ENCODE measurements at regions not wholly inside any gene's neighbourhood (a gene's known extent, or its start where the extent isn't known, plus 50 kb on each side); places are given as distances from the start of the nearest gene placed in this dataset.

GRCh38 chr12:105561546-105562198 is 231.2 kb downstream of the C12orf75 start:
- Histone ChIP-seq H3K4me1 (ENCODE audit: insufficient read depth, low read length, severe bottlenecking) (no peaks in the 10 kb centered on the region), H3K4me2 (ENCODE audit: low read length) (no peak overlapping the region), H3K9ac (ENCODE audit: low read length) (no peak overlapping the region), H4K20me1 (ENCODE audit: insufficient read depth, low read length) (no peaks in the 10 kb centered on the region), H3K27me3 (ENCODE audit: insufficient read depth, low read length) (no peaks in the 10 kb centered on the region), H3K36me3 (ENCODE audit: insufficient read depth, low read length) (no peaks in the 10 kb centered on the region), H3K27ac (ENCODE audit: low read depth, low read length, poor library complexity, severe bottlenecking) (no peak overlapping the region), H3K4me3 (ENCODE audit: low read depth, low read length, poor library complexity, severe bottlenecking) (no peak overlapping the region), H3F3A (ENCODE audit: insufficient read depth, low read length) (no peaks in the 10 kb centered on the region), H3K79me2 (ENCODE audit: insufficient read depth, low read length) (no peaks in the 10 kb centered on the region), H3K9me3 (ENCODE audit: low read length) (no peaks in the 10 kb centered on the region), H2AFZ (ENCODE audit: low read length) (no peak overlapping the region), H3K9me2 (ENCODE audit: low read depth, low read length) (no peaks in the 10 kb centered on the region)
- no peak for TF ChIP-seq CTCF (IDR thresholded peaks at IDR 0.05; ENCODE audit: low read length)
- no peak for TF ChIP-seq EZH2 (IDR thresholded peaks at IDR 0.05; ENCODE audit: borderline replicate concordance, low read length)

- Histone ChIP-seq H3K9ac (ENCODE audit: low read length) (no peak overlapping the region), H2AFZ (ENCODE audit: low read length) (no peak overlapping the region), H3K4me3 (ENCODE audit: low read depth, low read length, poor library complexity, severe bottlenecking) (no peak overlapping the region)
These were observed 231.9 kb downstream of the C12orf75 start for GRCh38 chr12:105562199-105562971.

GRCh38 chr12:105567061-105567460 is 236.6 kb downstream of the C12orf75 start:
- Histone ChIP-seq H3K4me1 (ENCODE audit: insufficient read depth, low read length, severe bottlenecking) (no peaks in the 10 kb centered on the region), H3K9me2 (ENCODE audit: low read depth, low read length) (no peaks in the 10 kb centered on the region), H3K4me2 (ENCODE audit: low read length) (no peak overlapping the region), H3F3A (ENCODE audit: insufficient read depth, low read length) (no peaks in the 10 kb centered on the region), H3K27ac (ENCODE audit: low read depth, low read length, poor library complexity, severe bottlenecking) (no peak overlapping the region), H3K9me3 (ENCODE audit: low read length) (no peaks in the 10 kb centered on the region), H3K4me3 (ENCODE audit: low read depth, low read length, poor library complexity, severe bottlenecking) (no peak overlapping the region), H2AFZ (ENCODE audit: low read length) (no peak overlapping the region), H3K27me3 (ENCODE audit: insufficient read depth, low read length) (no peaks in the 10 kb centered on the region), H3K79me2 (ENCODE audit: insufficient read depth, low read length) (no peaks in the 10 kb centered on the region), H3K9ac (ENCODE audit: low read length) (no peak overlapping the region), H3K36me3 (ENCODE audit: insufficient read depth, low read length) (no peaks in the 10 kb centered on the region), H4K20me1 (ENCODE audit: insufficient read depth, low read length) (no peaks in the 10 kb centered on the region)
- no peak for TF ChIP-seq EZH2 (IDR thresholded peaks at IDR 0.05; ENCODE audit: borderline replicate concordance, low read length)
- no peak for TF ChIP-seq CTCF (IDR thresholded peaks at IDR 0.05; ENCODE audit: low read length)

More at GRCh38 chr12:105562199-105562971, 231.9 kb downstream of the C12orf75 start:
- Histone ChIP-seq H3F3A (ENCODE audit: insufficient read depth, low read length) (no peaks in the 10 kb centered on the region), H3K4me2 (ENCODE audit: low read length) (no peak overlapping the region), H3K9me2 (ENCODE audit: low read depth, low read length) (no peaks in the 10 kb centered on the region), H3K9me3 (ENCODE audit: low read length) (no peaks in the 10 kb centered on the region), H3K36me3 (ENCODE audit: insufficient read depth, low read length) (no peaks in the 10 kb centered on the region), H4K20me1 (ENCODE audit: insufficient read depth, low read length) (no peaks in the 10 kb centered on the region), H3K79me2 (ENCODE audit: insufficient read depth, low read length) (no peaks in the 10 kb centered on the region), H3K4me1 (ENCODE audit: insufficient read depth, low read length, severe bottlenecking) (no peaks in the 10 kb centered on the region), H3K27ac (ENCODE audit: low read depth, low read length, poor library complexity, severe bottlenecking) (no peak overlapping the region), H3K27me3 (ENCODE audit: insufficient read depth, low read length) (no peaks in the 10 kb centered on the region)
- TF ChIP-seq EZH2 (IDR thresholded peaks at IDR 0.05; ENCODE audit: borderline replicate concordance, low read length), result no peak
- TF ChIP-seq CTCF (IDR thresholded peaks at IDR 0.05; ENCODE audit: low read length), result no peak

Measured in OCI-LY1 (cell line).